ENCODE measurements at regions not wholly inside any gene's neighbourhood (a gene's known extent, or its start where the extent isn't known, plus 50 kb on each side); places are given as distances from the start of the nearest gene placed in this dataset.
"Not testable (repeated sequence)": the region's sequence is repeated elsewhere in the genome, so short reads cannot be mapped to it uniquely, and the experiment has no call there.

- no peak for ATAC-seq (ENCODE audit: low read depth)
- no peak overlapping the region for H3K27ac ChIP-seq (ENCODE audit: poor library complexity, severe bottlenecking)
- no peak for TF ChIP-seq CTCF (IDR thresholded peaks at IDR 0.05; ENCODE audit: poor library complexity, severe bottlenecking)
Measured at GRCh38 chr14:104305511-104306449, 167.4 kb downstream of the KIF26A start.

GRCh38 chr14:104306450-104307040, 168.2 kb downstream of the KIF26A start:
- H3K4me1 ChIP-seq (ENCODE audit: insufficient read depth, poor library complexity, severe bottlenecking) = no peaks in the 10 kb centered on the region
- H3K4me3 ChIP-seq (ENCODE audit: severe bottlenecking) = no peak overlapping the region
- ATAC-seq (ENCODE audit: low read depth) = no peak
- no peak for TF ChIP-seq CTCF (IDR thresholded peaks at IDR 0.05; ENCODE audit: poor library complexity, severe bottlenecking)
- peaks cover 1% of the 10 kb centered on the region for H3K9me3 ChIP-seq (ENCODE audit: severe bottlenecking)
- no peak overlapping the region for H3K27ac ChIP-seq (ENCODE audit: poor library complexity, severe bottlenecking)
- DNase-seq (ENCODE audit: low spot score) = peak; percentile 62
- no peaks in the 10 kb centered on the region for H3K36me3 ChIP-seq (ENCODE audit: low read depth)
- peaks cover 24% of the 10 kb centered on the region for H3K27me3 ChIP-seq (ENCODE audit: insufficient read depth, poor library complexity, severe bottlenecking)

More at GRCh38 chr14:104305511-104306449, 167.4 kb downstream of the KIF26A start:
- Histone ChIP-seq H3K4me1 (ENCODE audit: insufficient read depth, poor library complexity, severe bottlenecking) (no peaks in the 10 kb centered on the region), H3K9me3 (ENCODE audit: severe bottlenecking) (peaks cover 1% of the 10 kb centered on the region), H3K27me3 (ENCODE audit: insufficient read depth, poor library complexity, severe bottlenecking) (peaks cover 21% of the 10 kb centered on the region), H3K36me3 (ENCODE audit: low read depth) (no peaks in the 10 kb centered on the region), H3K4me3 (ENCODE audit: severe bottlenecking) (no peak overlapping the region)
- DNase-seq (ENCODE audit: low spot score) = peak; percentile 56

GRCh38 chr14:104307246-104307626, 168.8 kb downstream of the KIF26A start:
- Histone ChIP-seq H3K27ac (ENCODE audit: poor library complexity, severe bottlenecking) (no peak overlapping the region), H3K27me3 (ENCODE audit: insufficient read depth, poor library complexity, severe bottlenecking) (peaks cover 29% of the 10 kb centered on the region), H3K4me1 (ENCODE audit: insufficient read depth, poor library complexity, severe bottlenecking) (no peaks in the 10 kb centered on the region), H3K36me3 (ENCODE audit: low read depth) (no peaks in the 10 kb centered on the region), H3K4me3 (ENCODE audit: severe bottlenecking) (no peak overlapping the region), H3K9me3 (ENCODE audit: severe bottlenecking) (peaks cover 1% of the 10 kb centered on the region)
- TF ChIP-seq CTCF (IDR thresholded peaks at IDR 0.05; ENCODE audit: poor library complexity, severe bottlenecking) = no peak
- DNase-seq (ENCODE audit: low spot score) (peak; percentile 56), ATAC-seq (ENCODE audit: low read depth) (no peak)

- Histone ChIP-seq H3K27ac (ENCODE audit: poor library complexity, severe bottlenecking) (no peak overlapping the region), H3K4me1 (ENCODE audit: insufficient read depth, poor library complexity, severe bottlenecking) (no peaks in the 10 kb centered on the region), H3K36me3 (ENCODE audit: low read depth) (no peaks in the 10 kb centered on the region), H3K9me3 (ENCODE audit: severe bottlenecking) (no peaks in the 10 kb centered on the region), H3K4me3 (ENCODE audit: severe bottlenecking) (no peak overlapping the region), H3K27me3 (ENCODE audit: insufficient read depth, poor library complexity, severe bottlenecking) (peaks cover 33% of the 10 kb centered on the region)
- no peak for ATAC-seq (ENCODE audit: low read depth)
- peak; percentile 52 for DNase-seq (ENCODE audit: low spot score)
- TF ChIP-seq CTCF (IDR thresholded peaks at IDR 0.05; ENCODE audit: poor library complexity, severe bottlenecking) = no peak
Measured at GRCh38 chr14:104307627-104308401, 169.4 kb downstream of the KIF26A start.

- DNase-seq (ENCODE audit: low spot score); H3K27ac ChIP-seq (ENCODE audit: poor library complexity, severe bottlenecking); H3K4me1 ChIP-seq (ENCODE audit: insufficient read depth, poor library complexity, severe bottlenecking); ATAC-seq (ENCODE audit: low read depth); H3K9me3 ChIP-seq (ENCODE audit: severe bottlenecking); H3K4me3 ChIP-seq (ENCODE audit: severe bottlenecking); H3K36me3 ChIP-seq (ENCODE audit: low read depth): not testable (repeated sequence)
- peaks cover 35% of the 10 kb centered on the region for H3K27me3 ChIP-seq (ENCODE audit: insufficient read depth, poor library complexity, severe bottlenecking)
Measured at GRCh38 chr14:104308534-104308933, 170.1 kb downstream of the KIF26A start.
